Vagina (tissue), 2 donors: ENCODE measurements at regions not wholly inside any gene's neighbourhood (a gene's known extent, or its start where the extent isn't known, plus 50 kb on each side); places are given as distances from the start of the nearest gene placed in this dataset.

Experiments
- DNase-seq, 2 donors: peaks; one replicate each; pipeline ENCODE4 v3.0.0-alpha.2; 2017; ENCODE audit errors: extremely low spot score in 2 of 2
- H3K27ac ChIP-seq: fragments of 200-600 bp; sonication (generic); one replicate; pipeline ENCODE4 v1.5.1; 2019
- H3K27me3 ChIP-seq: fragments of 200-600 bp; sonication (generic); one replicate; pipeline ENCODE4 v1.5.1; 2019
- H3K36me3 ChIP-seq, 2 donors: fragments of 200-600 bp; sonication (generic); one replicate each; pipeline ENCODE4 v1.5.1; 2017 to 2019
- H3K4me1 ChIP-seq: fragments of 200-600 bp; sonication (generic); one replicate; pipeline ENCODE4 v1.5.1; 2019
- H3K4me3 ChIP-seq, 2 donors: fragments of 200-600 bp; sonication (generic); 1 replicate in 1 of 2; 2 replicates in 1 of 2; pipeline ENCODE4 v1.5.1; 2016 to 2019
- H3K9me3 ChIP-seq: fragments of 200-600 bp; sonication (generic); one replicate; pipeline ENCODE4 v1.5.1; 2019
- POLR2A ChIP-seq, 2 donors: fragments of 450-650 bp; IDR thresholded peaks; one replicate each; pipeline ENCODE4 v1.6.1; 2017; ENCODE audit warnings: antibody characterized with exemption in 2 of 2, mild to moderate bottlenecking in 2 of 2, moderate library complexity in 2 of 2
- POLR2AphosphoS5 ChIP-seq, 2 donors: sonication (generic); formaldehyde crosslinking; IDR thresholded peaks; one replicate each; pipeline ENCODE4 v1.9.0; 2017; ENCODE audit warnings: antibody characterized with exemption in 2 of 2, mild to moderate bottlenecking in 2 of 2, low read depth in 1 of 2; ENCODE audit not compliant: insufficient read depth in 1 of 2
- intact Hi-C: fragments of 100-400 bp; cut with DNase I; formaldehyde crosslinking; loops from one replicate; pipeline ENCODE4 v1.15.1; 2023
- TF ChIP-seq, protein P1 (sequence below), 3 experiments: fragments of 450-650 bp in 2 of 3; fragments of 200-600 bp in 1 of 3; sonication (generic) in 1 of 3; IDR thresholded peaks; one replicate each; pipeline ENCODE4 v1.5.1; 2017 to 2019; ENCODE audit warnings: antibody characterized with exemption in 3 of 3, mild to moderate bottlenecking in 2 of 3, moderate library complexity in 2 of 3

DNA sequence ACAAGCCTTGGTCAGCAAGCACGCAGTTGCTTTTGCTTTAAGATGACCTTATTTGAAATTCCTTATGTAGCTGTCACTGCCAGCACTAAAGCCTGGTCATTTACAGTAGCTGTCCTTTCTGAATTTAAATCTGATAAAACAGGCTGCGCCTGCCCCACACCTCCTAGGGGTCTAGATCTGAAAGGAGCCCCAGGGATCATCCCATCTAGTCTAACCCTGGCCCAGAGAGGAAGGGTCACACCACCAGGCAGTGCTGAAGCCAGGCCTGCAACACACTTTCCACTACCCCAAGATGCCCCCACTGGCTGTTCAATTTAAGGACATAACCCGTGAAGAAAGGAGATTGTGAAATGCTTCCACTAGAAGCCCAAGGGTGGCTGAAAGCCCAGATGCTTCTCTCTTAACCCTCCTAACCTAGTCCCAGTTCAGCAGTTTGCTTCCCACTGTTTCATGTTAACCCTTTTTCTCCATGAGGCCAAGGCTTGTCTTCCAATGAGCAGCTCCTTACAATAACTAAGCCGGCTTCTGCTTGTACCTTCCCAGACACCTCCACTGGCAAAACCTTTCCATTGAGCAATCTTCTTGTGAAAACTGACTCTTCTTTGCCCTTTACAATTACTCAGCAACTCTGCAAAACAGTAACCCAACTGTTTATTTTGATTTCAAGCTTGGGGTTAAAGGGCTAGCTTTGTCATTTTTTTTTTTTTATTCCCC is 198.9 kb upstream of the LPP start:
- peak; percentile 51 to 55 for TF ChIP-seq POLR2AphosphoS5 (IDR thresholded peaks at IDR 0.05; ENCODE audit: insufficient read depth in 1 of 2, low read depth in 1 of 2)
- TF ChIP-seq, protein P1, sequence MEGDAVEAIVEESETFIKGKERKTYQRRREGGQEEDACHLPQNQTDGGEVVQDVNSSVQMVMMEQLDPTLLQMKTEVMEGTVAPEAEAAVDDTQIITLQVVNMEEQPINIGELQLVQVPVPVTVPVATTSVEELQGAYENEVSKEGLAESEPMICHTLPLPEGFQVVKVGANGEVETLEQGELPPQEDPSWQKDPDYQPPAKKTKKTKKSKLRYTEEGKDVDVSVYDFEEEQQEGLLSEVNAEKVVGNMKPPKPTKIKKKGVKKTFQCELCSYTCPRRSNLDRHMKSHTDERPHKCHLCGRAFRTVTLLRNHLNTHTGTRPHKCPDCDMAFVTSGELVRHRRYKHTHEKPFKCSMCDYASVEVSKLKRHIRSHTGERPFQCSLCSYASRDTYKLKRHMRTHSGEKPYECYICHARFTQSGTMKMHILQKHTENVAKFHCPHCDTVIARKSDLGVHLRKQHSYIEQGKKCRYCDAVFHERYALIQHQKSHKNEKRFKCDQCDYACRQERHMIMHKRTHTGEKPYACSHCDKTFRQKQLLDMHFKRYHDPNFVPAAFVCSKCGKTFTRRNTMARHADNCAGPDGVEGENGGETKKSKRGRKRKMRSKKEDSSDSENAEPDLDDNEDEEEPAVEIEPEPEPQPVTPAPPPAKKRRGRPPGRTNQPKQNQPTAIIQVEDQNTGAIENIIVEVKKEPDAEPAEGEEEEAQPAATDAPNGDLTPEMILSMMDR (IDR thresholded peaks at IDR 0.05), result no peak
- no peak for TF ChIP-seq POLR2A (IDR thresholded peaks at IDR 0.05)
- no peaks in the 10 kb centered on the region for H3K4me1 ChIP-seq
- no peak overlapping the region for H3K4me3 ChIP-seq
- H3K9me3 ChIP-seq, result no peaks in the 10 kb centered on the region
- H3K36me3 ChIP-seq, result no peaks in the 10 kb centered on the region
- peak in 1 of 2 donors; percentile 92 for DNase-seq
- intact Hi-C loops, result loop anchor here (5.0 to 10.0 kb wide), 2 partner anchors 208 to 1190 kb away; partner anchors contain the start of gene BCL6
- H3K27ac ChIP-seq, result no peak overlapping the region
- no peaks in the 10 kb centered on the region for H3K27me3 ChIP-seq

DNA sequence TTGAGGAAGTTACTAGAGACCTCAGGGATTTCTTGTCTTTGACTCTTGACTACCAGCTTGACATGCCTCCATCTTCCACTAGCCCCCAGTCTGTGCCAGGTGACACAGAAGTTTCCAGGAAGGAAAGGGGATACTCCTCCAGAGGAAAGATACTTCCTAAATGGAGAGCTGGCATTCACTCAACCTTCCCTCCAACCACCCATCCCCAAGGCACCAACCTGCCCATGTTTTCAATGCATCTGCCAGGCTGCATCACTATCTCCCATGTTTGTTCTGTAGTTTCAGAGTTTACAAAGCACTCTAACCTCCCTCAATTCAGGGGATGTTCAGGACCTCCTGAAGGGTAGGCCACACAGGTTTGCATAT is 198.4 kb upstream of the LPP start:
- Histone ChIP-seq H3K4me3 (no peak overlapping the region), H3K9me3 (no peaks in the 10 kb centered on the region), H3K27ac (no peak overlapping the region), H3K27me3 (no peaks in the 10 kb centered on the region), H3K4me1 (no peaks in the 10 kb centered on the region), H3K36me3 (no peaks in the 10 kb centered on the region)
- no peak for DNase-seq
- intact Hi-C loops, result loop anchor here (5.0 to 10.0 kb wide), 2 partner anchors 208 to 1189 kb away; partner anchors contain the start of gene BCL6
- TF ChIP-seq POLR2A (IDR thresholded peaks at IDR 0.05) (no peak), POLR2AphosphoS5 (IDR thresholded peaks at IDR 0.05; ENCODE audit: insufficient read depth in 1 of 2, low read depth in 1 of 2) (no peak)
- TF ChIP-seq, protein P1 (IDR thresholded peaks at IDR 0.05), result no peak

DNA sequence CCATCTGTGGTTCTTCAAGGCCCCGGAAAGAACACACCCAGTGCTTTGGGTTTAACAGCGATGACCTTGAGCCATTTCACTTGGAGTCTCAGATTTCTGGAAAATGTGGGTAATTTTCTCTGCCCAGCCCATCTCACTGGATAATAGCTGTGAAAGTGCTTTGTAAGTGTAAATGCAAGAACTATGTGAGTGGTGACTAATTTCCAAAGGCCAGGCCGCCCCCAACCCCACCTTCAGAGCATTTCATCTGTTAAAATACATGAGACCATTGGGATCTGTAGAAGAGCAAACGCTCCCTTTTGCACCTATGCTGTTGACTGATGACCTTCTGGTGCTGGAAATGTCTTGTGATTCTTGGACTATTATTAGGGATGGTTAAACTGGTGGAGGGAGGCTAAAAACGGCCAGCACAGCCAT is 196.8 kb upstream of the LPP start:
- H3K4me1 ChIP-seq, result no peaks in the 10 kb centered on the region
- H3K36me3 ChIP-seq, result no peaks in the 10 kb centered on the region
- intact Hi-C loops, result loop anchor here (5.0 to 10.0 kb wide), 2 partner anchors 210 to 1188 kb away; partner anchors contain the start of gene BCL6
- H3K27ac ChIP-seq, result no peak overlapping the region
- TF ChIP-seq POLR2AphosphoS5 (IDR thresholded peaks at IDR 0.05; ENCODE audit: insufficient read depth in 1 of 2, low read depth in 1 of 2), result no peak
- no peak for TF ChIP-seq POLR2A (IDR thresholded peaks at IDR 0.05)
- TF ChIP-seq, protein P1 (IDR thresholded peaks at IDR 0.05), result no peak
- no peak overlapping the region for H3K4me3 ChIP-seq
- DNase-seq, result no peak
- no peaks in the 10 kb centered on the region for H3K9me3 ChIP-seq
- H3K27me3 ChIP-seq, result no peaks in the 10 kb centered on the region

DNA sequence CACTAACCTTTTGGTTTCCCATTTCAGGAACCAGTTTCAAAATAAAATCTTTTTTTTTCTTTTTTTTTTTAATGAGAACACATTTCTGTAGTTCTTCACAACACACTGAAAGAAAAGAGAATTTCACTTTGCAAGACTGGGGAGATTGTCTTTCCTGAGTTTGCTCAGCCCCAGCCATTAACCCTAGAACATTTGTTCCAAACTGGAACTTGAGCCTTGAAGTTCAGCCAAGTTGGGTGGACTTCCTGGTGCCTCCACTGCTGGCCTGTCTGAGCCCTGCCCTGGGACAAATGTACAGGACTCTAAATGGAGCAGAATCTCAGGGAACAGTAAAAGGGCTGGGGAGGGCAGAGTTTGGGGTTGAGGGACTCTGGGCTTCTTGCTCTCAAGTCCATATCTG is 196.4 kb upstream of the LPP start:
- Histone ChIP-seq H3K27me3 (no peaks in the 10 kb centered on the region), H3K9me3 (no peaks in the 10 kb centered on the region), H3K4me1 (no peaks in the 10 kb centered on the region), H3K36me3 (no peaks in the 10 kb centered on the region), H3K27ac (no peak overlapping the region), H3K4me3 (no peak overlapping the region)
- DNase-seq, result no peak
- intact Hi-C loops, result loop anchor here (5.0 to 10.0 kb wide), 2 partner anchors 210 to 1187 kb away; partner anchors contain the start of gene BCL6
- TF ChIP-seq POLR2AphosphoS5 (IDR thresholded peaks at IDR 0.05; ENCODE audit: insufficient read depth in 1 of 2, low read depth in 1 of 2), result no peak
- TF ChIP-seq, protein P1 (IDR thresholded peaks at IDR 0.05), result no peak
- no peak for TF ChIP-seq POLR2A (IDR thresholded peaks at IDR 0.05)

DNA sequence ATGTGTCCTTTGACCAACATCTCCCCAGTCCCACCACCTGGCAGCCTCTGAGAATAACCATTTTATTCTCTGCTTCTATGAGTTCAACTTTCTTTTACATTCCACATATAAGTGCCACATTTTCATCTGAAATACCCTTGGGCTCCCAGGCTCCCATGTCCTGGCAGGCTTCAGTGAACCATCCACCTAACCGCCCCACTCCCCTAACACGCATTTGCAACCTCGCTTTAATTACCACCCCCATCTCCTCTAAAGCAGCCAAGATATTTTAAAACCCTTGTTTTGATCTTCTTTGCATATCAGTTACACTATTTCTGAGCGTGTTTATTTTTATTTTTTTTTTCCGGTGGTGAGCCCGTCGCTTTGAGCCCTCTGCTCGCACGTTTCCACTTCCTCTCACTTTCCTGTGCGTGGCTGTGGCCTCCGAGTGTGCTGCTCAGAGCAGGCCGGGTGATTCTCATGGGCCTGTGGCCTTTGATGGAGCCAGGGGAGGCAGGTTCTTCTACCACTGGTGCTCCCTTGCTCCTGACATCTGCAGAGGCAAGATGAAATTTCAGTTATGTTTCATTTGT is 195.4 kb upstream of the LPP start:
- H3K27me3 ChIP-seq, result no peaks in the 10 kb centered on the region
- H3K4me3 ChIP-seq, result no peak overlapping the region
- no peaks in the 10 kb centered on the region for H3K36me3 ChIP-seq
- H3K9me3 ChIP-seq, result no peaks in the 10 kb centered on the region
- no peaks in the 10 kb centered on the region for H3K4me1 ChIP-seq
- no peak for TF ChIP-seq POLR2AphosphoS5 (IDR thresholded peaks at IDR 0.05; ENCODE audit: insufficient read depth in 1 of 2, low read depth in 1 of 2)
- intact Hi-C loops, result loop anchor here (5.0 to 10.0 kb wide), 2 partner anchors 211 to 1186 kb away; partner anchors contain the start of gene BCL6
- no peak for DNase-seq
- H3K27ac ChIP-seq, result no peak overlapping the region
